ENCODE measurements at regions not wholly inside any gene's neighbourhood (a gene's known extent, or its start where the extent isn't known, plus 50 kb on each side); places are given as distances from the start of the nearest gene placed in this dataset.

- no peaks in the 10 kb centered on the region for H3K79me2 ChIP-seq (ENCODE audit: control insufficient read depth, low read length)
- no peaks in the 10 kb centered on the region for H3K36me3 ChIP-seq (ENCODE audit: control insufficient read depth, low read length)
- no peak overlapping the region for H3K27ac ChIP-seq (ENCODE audit: low read depth, low read length)
- no peaks in the 10 kb centered on the region for H3K9me3 ChIP-seq (ENCODE audit: control insufficient read depth, insufficient read depth, low read length)
- peaks cover 3% of the 10 kb centered on the region; the same call in 1 of the 2 replicates for H3K4me1 ChIP-seq (ENCODE audit: control insufficient read depth, low read length)
- H3K9me2 ChIP-seq (replicated peaks; ENCODE audit: control insufficient read depth, low read length) = no peaks in the 10 kb centered on the region; the same call in 1 of the 2 replicates
- no peaks in the 10 kb centered on the region for H4K20me1 ChIP-seq (ENCODE audit: control insufficient read depth, insufficient read depth, low read depth, low read length)
- no peak overlapping the region for H3K4me2 ChIP-seq (ENCODE audit: low read length)
- no peak for TF ChIP-seq EZH2phosphoT487 (IDR thresholded peaks at IDR 0.05; ENCODE audit: borderline replicate concordance, low read length)
- no peak for TF ChIP-seq CTCF (IDR thresholded peaks at IDR 0.05; ENCODE audit: low read depth, low read length, poor library complexity, severe bottlenecking)
- no peaks in the 10 kb centered on the region for H3K27me3 ChIP-seq (ENCODE audit: control insufficient read depth, low read length)
- no peaks in the 10 kb centered on the region for H3F3A ChIP-seq (ENCODE audit: control insufficient read depth, insufficient read depth)
- no peak overlapping the region for H3K4me3 ChIP-seq (ENCODE audit: low read length)
These were observed 515.3 kb upstream of the MEX3C start for GRCh38 chr18:51712821-51713220.

- Histone ChIP-seq H3K4me3 (ENCODE audit: low read length) (no peak overlapping the region), H3K4me1 (ENCODE audit: control insufficient read depth, low read length) (peaks cover 3% of the 10 kb centered on the region; the same call in 1 of the 2 replicates), H3K27me3 (ENCODE audit: control insufficient read depth, low read length) (no peaks in the 10 kb centered on the region), H3K79me2 (ENCODE audit: control insufficient read depth, low read length) (no peaks in the 10 kb centered on the region), H3K36me3 (ENCODE audit: control insufficient read depth, low read length) (no peaks in the 10 kb centered on the region), H3K9me2 (replicated peaks; ENCODE audit: control insufficient read depth, low read length) (no peaks in the 10 kb centered on the region; the same call in 1 of the 2 replicates), H3F3A (ENCODE audit: control insufficient read depth, insufficient read depth) (no peaks in the 10 kb centered on the region), H3K27ac (ENCODE audit: low read depth, low read length) (no peak overlapping the region), H3K9me3 (ENCODE audit: control insufficient read depth, insufficient read depth, low read length) (no peaks in the 10 kb centered on the region), H3K4me2 (ENCODE audit: low read length) (no peak overlapping the region), H4K20me1 (ENCODE audit: control insufficient read depth, insufficient read depth, low read depth, low read length) (no peaks in the 10 kb centered on the region)
- TF ChIP-seq EZH2phosphoT487 (IDR thresholded peaks at IDR 0.05; ENCODE audit: borderline replicate concordance, low read length) = no peak
- no peak for TF ChIP-seq CTCF (IDR thresholded peaks at IDR 0.05; ENCODE audit: low read depth, low read length, poor library complexity, severe bottlenecking)
These were observed 518.8 kb upstream of the MEX3C start for GRCh38 chr18:51716277-51716676.

DNA sequence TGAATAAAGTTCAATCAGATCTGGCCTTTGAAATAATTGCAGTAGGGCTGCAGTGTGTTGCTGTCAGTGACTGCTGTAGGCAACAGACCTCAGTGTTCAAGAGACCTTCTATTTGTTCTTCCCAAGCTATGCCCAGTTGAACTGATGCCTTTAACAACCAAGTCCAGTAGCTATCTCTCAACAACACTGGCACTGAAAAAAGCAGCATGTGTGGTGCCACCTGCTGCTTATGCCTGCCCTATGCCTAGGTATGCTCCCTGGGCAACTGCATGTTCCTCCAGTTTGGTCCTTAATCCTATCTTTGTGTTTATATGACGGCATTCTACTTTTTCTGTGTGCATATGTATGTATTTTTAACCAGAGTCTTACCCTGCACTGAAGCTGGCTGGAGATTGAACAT, 523.9 kb upstream of the MEX3C start:
- TF ChIP-seq CTCF (IDR thresholded peaks at IDR 0.05; ENCODE audit: low read depth, low read length, poor library complexity, severe bottlenecking) (no peak), EZH2phosphoT487 (IDR thresholded peaks at IDR 0.05; ENCODE audit: borderline replicate concordance, low read length) (no peak)
- Histone ChIP-seq H3K27ac (ENCODE audit: low read depth, low read length) (no peak overlapping the region), H3K9me3 (ENCODE audit: control insufficient read depth, insufficient read depth, low read length) (no peaks in the 10 kb centered on the region), H3F3A (ENCODE audit: control insufficient read depth, insufficient read depth) (no peaks in the 10 kb centered on the region), H3K79me2 (ENCODE audit: control insufficient read depth, low read length) (no peaks in the 10 kb centered on the region), H3K4me3 (ENCODE audit: low read length) (no peak overlapping the region), H3K27me3 (ENCODE audit: control insufficient read depth, low read length) (no peaks in the 10 kb centered on the region), H3K36me3 (ENCODE audit: control insufficient read depth, low read length) (no peaks in the 10 kb centered on the region), H3K4me2 (ENCODE audit: low read length) (no peak overlapping the region), H3K9me2 (replicated peaks; ENCODE audit: control insufficient read depth, low read length) (no peaks in the 10 kb centered on the region; the same call in 1 of the 2 replicates), H3K4me1 (ENCODE audit: control insufficient read depth, low read length) (0 out of 2 replicates have a peak, but pooled peaks cover under 1% of the 10 kb centered on the region), H4K20me1 (ENCODE audit: control insufficient read depth, insufficient read depth, low read depth, low read length) (no peaks in the 10 kb centered on the region)

Measured in DOHH2 (cell line).